ENCODE measurements at regions not wholly inside any gene's neighbourhood (a gene's known extent, or its start where the extent isn't known, plus 50 kb on each side); places are given as distances from the start of the nearest gene placed in this dataset.

GRCh38 chr2:3037196-3038194 lies 340.1 kb downstream of the EIPR1 start (continued):
- no peak for TF ChIP-seq POU6F1 (CRISPR knock-in tag; IDR thresholded peaks at IDR 0.05; ENCODE audit: borderline replicate concordance, low read depth)
- no peak for TF ChIP-seq ESRRG (CRISPR knock-in tag; IDR thresholded peaks at IDR 0.05)
- TF ChIP-seq ISL1 (CRISPR knock-in tag; IDR thresholded peaks at IDR 0.05): no peak
- TF ChIP-seq PATZ1 (CRISPR knock-in tag; IDR thresholded peaks at IDR 0.05; ENCODE audit: borderline replicate concordance): no peak

- TF ChIP-seq PPARA (CRISPR knock-in tag; IDR thresholded peaks at IDR 0.05; ENCODE audit: borderline replicate concordance) (no peak), TCF4 (CRISPR knock-in tag; IDR thresholded peaks at IDR 0.05; ENCODE audit: borderline replicate concordance) (no peak), TSHZ2 (CRISPR knock-in tag; IDR thresholded peaks at IDR 0.05) (no peak)
- no peak for ATAC-seq
Measured at GRCh38 chr2:3036432-3037125, 341.0 kb downstream of the EIPR1 start.

- ATAC-seq: no peak
- TF ChIP-seq CSRNP3 (CRISPR knock-in tag; IDR thresholded peaks at IDR 0.05) (no peak), ESRRG (CRISPR knock-in tag; IDR thresholded peaks at IDR 0.05) (no peak), ISL1 (CRISPR knock-in tag; IDR thresholded peaks at IDR 0.05) (no peak), PATZ1 (CRISPR knock-in tag; IDR thresholded peaks at IDR 0.05; ENCODE audit: borderline replicate concordance) (no peak), GLIS3 (CRISPR knock-in tag; IDR thresholded peaks at IDR 0.05) (no peak), SNAI2 (CRISPR knock-in tag; IDR thresholded peaks at IDR 0.05) (no peak), ZNF565 (CRISPR knock-in tag; conservative IDR thresholded peaks at IDR 0.05; ENCODE audit: low read depth) (no peak), TOX (CRISPR knock-in tag; IDR thresholded peaks at IDR 0.05; ENCODE audit: borderline replicate concordance) (no peak), CSDC2 (CRISPR knock-in tag; IDR thresholded peaks at IDR 0.05) (no peak), POU6F1 (CRISPR knock-in tag; IDR thresholded peaks at IDR 0.05; ENCODE audit: borderline replicate concordance, low read depth) (no peak), CREB5 (CRISPR knock-in tag; IDR thresholded peaks at IDR 0.05; ENCODE audit: low read depth) (no peak), ZNF8 (CRISPR knock-in tag; IDR thresholded peaks at IDR 0.05) (no peak), ZNF70 (CRISPR knock-in tag; IDR thresholded peaks at IDR 0.05) (no peak), BACH2 (CRISPR knock-in tag; IDR thresholded peaks at IDR 0.05; ENCODE audit: borderline replicate concordance) (no peak), TSHZ2 (CRISPR knock-in tag; IDR thresholded peaks at IDR 0.05) (no peak)
Measured at GRCh38 chr2:3035385-3036050, 342.1 kb downstream of the EIPR1 start.

Measured in SK-N-SH treated with all-trans-retinoic acid at 6 μM for 48 hours (cell line).